ENCODE measurements at regions not wholly inside any gene's neighbourhood (a gene's known extent, or its start where the extent isn't known, plus 50 kb on each side); places are given as distances from the start of the nearest gene placed in this dataset.

DNA sequence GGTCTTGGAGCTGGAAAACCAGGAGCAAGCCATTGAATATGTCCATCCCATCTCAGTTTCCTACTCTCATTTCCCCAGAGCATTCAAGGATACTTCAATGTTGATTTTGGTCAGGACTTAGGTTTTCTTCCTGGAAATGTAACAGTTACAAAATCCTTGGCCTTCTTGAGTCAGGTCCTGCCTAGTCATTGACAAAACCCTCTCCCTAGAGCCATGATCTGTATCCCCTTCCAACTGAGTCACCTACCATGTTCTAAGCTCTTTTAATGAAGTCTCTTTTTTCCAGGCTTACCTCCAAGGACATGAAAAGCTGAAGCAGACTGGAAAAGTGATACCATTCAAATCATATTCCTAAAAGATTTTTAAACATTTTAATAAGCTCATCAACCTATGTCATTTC lies 549.2 kb downstream of the GALC start:
- TF ChIP-seq EZH2 (IDR thresholded peaks at IDR 0.05; ENCODE audit: borderline replicate concordance, control insufficient read depth, low read depth, low read length) (no peak), POLR2A (IDR thresholded peaks at IDR 0.05; ENCODE audit: low read depth, low read length) (no peak), CHD2 (IDR thresholded peaks at IDR 0.05; ENCODE audit: borderline replicate concordance, low read depth, low read length) (no peak), NFXL1 (IDR thresholded peaks at IDR 0.05; ENCODE audit: borderline replicate concordance) (no peak), YY1 (IDR thresholded peaks at IDR 0.05; ENCODE audit: low read depth, low read length) (no peak), EP300 (IDR thresholded peaks at IDR 0.05; ENCODE audit: borderline replicate concordance in 1 of 2, control insufficient read depth in 1 of 2, low read depth in 2 of 2, low read length in 2 of 2) (no peak), GABPA (IDR thresholded peaks at IDR 0.05; ENCODE audit: low read depth) (no peak), BACH1 (IDR thresholded peaks at IDR 0.05; ENCODE audit: borderline replicate concordance) (no peak)
- TF ChIP-seq, protein P1, sequence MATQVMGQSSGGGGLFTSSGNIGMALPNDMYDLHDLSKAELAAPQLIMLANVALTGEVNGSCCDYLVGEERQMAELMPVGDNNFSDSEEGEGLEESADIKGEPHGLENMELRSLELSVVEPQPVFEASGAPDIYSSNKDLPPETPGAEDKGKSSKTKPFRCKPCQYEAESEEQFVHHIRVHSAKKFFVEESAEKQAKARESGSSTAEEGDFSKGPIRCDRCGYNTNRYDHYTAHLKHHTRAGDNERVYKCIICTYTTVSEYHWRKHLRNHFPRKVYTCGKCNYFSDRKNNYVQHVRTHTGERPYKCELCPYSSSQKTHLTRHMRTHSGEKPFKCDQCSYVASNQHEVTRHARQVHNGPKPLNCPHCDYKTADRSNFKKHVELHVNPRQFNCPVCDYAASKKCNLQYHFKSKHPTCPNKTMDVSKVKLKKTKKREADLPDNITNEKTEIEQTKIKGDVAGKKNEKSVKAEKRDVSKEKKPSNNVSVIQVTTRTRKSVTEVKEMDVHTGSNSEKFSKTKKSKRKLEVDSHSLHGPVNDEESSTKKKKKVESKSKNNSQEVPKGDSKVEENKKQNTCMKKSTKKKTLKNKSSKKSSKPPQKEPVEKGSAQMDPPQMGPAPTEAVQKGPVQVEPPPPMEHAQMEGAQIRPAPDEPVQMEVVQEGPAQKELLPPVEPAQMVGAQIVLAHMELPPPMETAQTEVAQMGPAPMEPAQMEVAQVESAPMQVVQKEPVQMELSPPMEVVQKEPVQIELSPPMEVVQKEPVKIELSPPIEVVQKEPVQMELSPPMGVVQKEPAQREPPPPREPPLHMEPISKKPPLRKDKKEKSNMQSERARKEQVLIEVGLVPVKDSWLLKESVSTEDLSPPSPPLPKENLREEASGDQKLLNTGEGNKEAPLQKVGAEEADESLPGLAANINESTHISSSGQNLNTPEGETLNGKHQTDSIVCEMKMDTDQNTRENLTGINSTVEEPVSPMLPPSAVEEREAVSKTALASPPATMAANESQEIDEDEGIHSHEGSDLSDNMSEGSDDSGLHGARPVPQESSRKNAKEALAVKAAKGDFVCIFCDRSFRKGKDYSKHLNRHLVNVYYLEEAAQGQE (IDR thresholded peaks at IDR 0.05; ENCODE audit: low read depth, low read length), result no peak
- TF ChIP-seq, protein P2, sequence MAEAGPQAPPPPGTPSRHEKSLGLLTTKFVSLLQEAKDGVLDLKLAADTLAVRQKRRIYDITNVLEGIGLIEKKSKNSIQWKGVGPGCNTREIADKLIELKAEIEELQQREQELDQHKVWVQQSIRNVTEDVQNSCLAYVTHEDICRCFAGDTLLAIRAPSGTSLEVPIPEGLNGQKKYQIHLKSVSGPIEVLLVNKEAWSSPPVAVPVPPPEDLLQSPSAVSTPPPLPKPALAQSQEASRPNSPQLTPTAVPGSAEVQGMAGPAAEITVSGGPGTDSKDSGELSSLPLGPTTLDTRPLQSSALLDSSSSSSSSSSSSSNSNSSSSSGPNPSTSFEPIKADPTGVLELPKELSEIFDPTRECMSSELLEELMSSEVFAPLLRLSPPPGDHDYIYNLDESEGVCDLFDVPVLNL (IDR thresholded peaks at IDR 0.05; ENCODE audit: low read depth, low read length), result no peak
- TF ChIP-seq, protein P3, sequence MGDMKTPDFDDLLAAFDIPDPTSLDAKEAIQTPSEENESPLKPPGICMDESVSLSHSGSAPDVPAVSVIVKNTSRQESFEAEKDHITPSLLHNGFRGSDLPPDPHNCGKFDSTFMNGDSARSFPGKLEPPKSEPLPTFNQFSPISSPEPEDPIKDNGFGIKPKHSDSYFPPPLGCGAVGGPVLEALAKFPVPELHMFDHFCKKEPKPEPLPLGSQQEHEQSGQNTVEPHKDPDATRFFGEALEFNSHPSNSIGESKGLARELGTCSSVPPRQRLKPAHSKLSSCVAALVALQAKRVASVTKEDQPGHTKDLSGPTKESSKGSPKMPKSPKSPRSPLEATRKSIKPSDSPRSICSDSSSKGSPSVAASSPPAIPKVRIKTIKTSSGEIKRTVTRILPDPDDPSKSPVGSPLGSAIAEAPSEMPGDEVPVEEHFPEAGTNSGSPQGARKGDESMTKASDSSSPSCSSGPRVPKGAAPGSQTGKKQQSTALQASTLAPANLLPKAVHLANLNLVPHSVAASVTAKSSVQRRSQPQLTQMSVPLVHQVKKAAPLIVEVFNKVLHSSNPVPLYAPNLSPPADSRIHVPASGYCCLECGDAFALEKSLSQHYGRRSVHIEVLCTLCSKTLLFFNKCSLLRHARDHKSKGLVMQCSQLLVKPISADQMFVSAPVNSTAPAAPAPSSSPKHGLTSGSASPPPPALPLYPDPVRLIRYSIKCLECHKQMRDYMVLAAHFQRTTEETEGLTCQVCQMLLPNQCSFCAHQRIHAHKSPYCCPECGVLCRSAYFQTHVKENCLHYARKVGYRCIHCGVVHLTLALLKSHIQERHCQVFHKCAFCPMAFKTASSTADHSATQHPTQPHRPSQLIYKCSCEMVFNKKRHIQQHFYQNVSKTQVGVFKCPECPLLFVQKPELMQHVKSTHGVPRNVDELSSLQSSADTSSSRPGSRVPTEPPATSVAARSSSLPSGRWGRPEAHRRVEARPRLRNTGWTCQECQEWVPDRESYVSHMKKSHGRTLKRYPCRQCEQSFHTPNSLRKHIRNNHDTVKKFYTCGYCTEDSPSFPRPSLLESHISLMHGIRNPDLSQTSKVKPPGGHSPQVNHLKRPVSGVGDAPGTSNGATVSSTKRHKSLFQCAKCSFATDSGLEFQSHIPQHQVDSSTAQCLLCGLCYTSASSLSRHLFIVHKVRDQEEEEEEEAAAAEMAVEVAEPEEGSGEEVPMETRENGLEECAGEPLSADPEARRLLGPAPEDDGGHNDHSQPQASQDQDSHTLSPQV (IDR thresholded peaks at IDR 0.05), result no peak
- TF ChIP-seq, protein P4, sequence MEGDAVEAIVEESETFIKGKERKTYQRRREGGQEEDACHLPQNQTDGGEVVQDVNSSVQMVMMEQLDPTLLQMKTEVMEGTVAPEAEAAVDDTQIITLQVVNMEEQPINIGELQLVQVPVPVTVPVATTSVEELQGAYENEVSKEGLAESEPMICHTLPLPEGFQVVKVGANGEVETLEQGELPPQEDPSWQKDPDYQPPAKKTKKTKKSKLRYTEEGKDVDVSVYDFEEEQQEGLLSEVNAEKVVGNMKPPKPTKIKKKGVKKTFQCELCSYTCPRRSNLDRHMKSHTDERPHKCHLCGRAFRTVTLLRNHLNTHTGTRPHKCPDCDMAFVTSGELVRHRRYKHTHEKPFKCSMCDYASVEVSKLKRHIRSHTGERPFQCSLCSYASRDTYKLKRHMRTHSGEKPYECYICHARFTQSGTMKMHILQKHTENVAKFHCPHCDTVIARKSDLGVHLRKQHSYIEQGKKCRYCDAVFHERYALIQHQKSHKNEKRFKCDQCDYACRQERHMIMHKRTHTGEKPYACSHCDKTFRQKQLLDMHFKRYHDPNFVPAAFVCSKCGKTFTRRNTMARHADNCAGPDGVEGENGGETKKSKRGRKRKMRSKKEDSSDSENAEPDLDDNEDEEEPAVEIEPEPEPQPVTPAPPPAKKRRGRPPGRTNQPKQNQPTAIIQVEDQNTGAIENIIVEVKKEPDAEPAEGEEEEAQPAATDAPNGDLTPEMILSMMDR (IDR thresholded peaks at IDR 0.05 in 2 of 3, conservative IDR thresholded peaks at IDR 0.05 in 1 of 3; ENCODE audit: control insufficient read depth in 2 of 3, extremely low read depth in 1 of 3, insufficient read depth in 1 of 3, low read depth in 3 of 3, low read length in 3 of 3), result no peak
- TF ChIP-seq, protein P5, sequence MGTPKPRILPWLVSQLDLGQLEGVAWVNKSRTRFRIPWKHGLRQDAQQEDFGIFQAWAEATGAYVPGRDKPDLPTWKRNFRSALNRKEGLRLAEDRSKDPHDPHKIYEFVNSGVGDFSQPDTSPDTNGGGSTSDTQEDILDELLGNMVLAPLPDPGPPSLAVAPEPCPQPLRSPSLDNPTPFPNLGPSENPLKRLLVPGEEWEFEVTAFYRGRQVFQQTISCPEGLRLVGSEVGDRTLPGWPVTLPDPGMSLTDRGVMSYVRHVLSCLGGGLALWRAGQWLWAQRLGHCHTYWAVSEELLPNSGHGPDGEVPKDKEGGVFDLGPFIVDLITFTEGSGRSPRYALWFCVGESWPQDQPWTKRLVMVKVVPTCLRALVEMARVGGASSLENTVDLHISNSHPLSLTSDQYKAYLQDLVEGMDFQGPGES (IDR thresholded peaks at IDR 0.05), result no peak
- TF ChIP-seq, protein P6, sequence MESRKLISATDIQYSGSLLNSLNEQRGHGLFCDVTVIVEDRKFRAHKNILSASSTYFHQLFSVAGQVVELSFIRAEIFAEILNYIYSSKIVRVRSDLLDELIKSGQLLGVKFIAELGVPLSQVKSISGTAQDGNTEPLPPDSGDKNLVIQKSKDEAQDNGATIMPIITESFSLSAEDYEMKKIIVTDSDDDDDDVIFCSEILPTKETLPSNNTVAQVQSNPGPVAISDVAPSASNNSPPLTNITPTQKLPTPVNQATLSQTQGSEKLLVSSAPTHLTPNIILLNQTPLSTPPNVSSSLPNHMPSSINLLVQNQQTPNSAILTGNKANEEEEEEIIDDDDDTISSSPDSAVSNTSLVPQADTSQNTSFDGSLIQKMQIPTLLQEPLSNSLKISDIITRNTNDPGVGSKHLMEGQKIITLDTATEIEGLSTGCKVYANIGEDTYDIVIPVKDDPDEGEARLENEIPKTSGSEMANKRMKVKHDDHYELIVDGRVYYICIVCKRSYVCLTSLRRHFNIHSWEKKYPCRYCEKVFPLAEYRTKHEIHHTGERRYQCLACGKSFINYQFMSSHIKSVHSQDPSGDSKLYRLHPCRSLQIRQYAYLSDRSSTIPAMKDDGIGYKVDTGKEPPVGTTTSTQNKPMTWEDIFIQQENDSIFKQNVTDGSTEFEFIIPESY (IDR thresholded peaks at IDR 0.05), result no peak
